GM12878 (cell line): ENCODE measurements at regions not wholly inside any gene's neighbourhood (a gene's known extent, or its start where the extent isn't known, plus 50 kb on each side); places are given as distances from the start of the nearest gene placed in this dataset.

ENCODE experiments used
- CREB1 ChIP-seq: IDR thresholded peaks from 2 replicates; pipeline ENCODE4 v1.6.1; 2012; ENCODE audit warnings: low read depth, mild to moderate bottlenecking, inconsistent platforms
- EP300 ChIP-seq, 2 experiments: fragments of 150-350 bp in 1 of 2; IDR thresholded peaks; 2 replicates each; pipeline ENCODE4 v1.6.1; 2011 to 2012; ENCODE audit warnings: low read depth in 2 of 2, low read length in 2 of 2, borderline replicate concordance in 1 of 2, improper control_type of control experiment in 1 of 2, inconsistent platforms in 1 of 2; ENCODE audit not compliant: control insufficient read depth in 1 of 2
- JUND ChIP-seq: IDR thresholded peaks from 2 replicates; pipeline ENCODE4 v1.6.1; 2012; ENCODE audit warnings: low read depth, mild to moderate bottlenecking, low read length, improper control_type of control experiment, moderate library complexity
- SKIL ChIP-seq: fragments of 450-650 bp; IDR thresholded peaks from 2 replicates; pipeline ENCODE4 v1.6.1; 2017; ENCODE audit warnings: mild to moderate bottlenecking, low read depth, inconsistent platforms; ENCODE audit not compliant: poor library complexity, severe bottlenecking
- SMC3 ChIP-seq: IDR thresholded peaks from 2 replicates; pipeline ENCODE4 v1.6.1; 2011; ENCODE audit warnings: low read length, improper control_type of control experiment, borderline replicate concordance
- TCF7 ChIP-seq: IDR thresholded peaks from 2 replicates; pipeline ENCODE4 v1.6.1; 2014; ENCODE audit warnings: antibody characterized with exemption, borderline replicate concordance
- ZNF274 ChIP-seq: IDR thresholded peaks from one replicate; pipeline ENCODE4 v1.8.0; 2011; ENCODE audit not compliant: insufficient read length, insufficient read depth
- ZNF687 ChIP-seq: fragments of 450-650 bp; IDR thresholded peaks from 2 replicates; pipeline ENCODE4 v1.6.1; 2017; ENCODE audit warnings: mild to moderate bottlenecking, moderate library complexity
- TF ChIP-seq, protein P1 (sequence below): IDR thresholded peaks from 2 replicates; pipeline ENCODE4 v1.6.1; 2011; ENCODE audit warnings: low read depth, low read length, improper control_type of control experiment, borderline replicate concordance
- TF ChIP-seq, protein P2 (sequence below): IDR thresholded peaks from 2 replicates; pipeline ENCODE4 v1.6.1; 2012; ENCODE audit warnings: low read length, inconsistent platforms
- TF ChIP-seq, protein P3 (sequence below), 3 experiments: IDR thresholded peaks in 2 of 3; conservative IDR thresholded peaks in 1 of 3; 2 replicates each; pipeline ENCODE4 v1.5.1; 2011; ENCODE audit warnings: low read depth in 3 of 3, low read length in 3 of 3, mild to moderate bottlenecking in 3 of 3, control low read depth in 2 of 3, moderate library complexity in 2 of 3, inconsistent platforms in 1 of 3, mixed read lengths in 1 of 3; ENCODE audit not compliant: control insufficient read depth in 2 of 3, insufficient read depth in 1 of 3; ENCODE audit errors: extremely low read depth in 1 of 3

DNA sequence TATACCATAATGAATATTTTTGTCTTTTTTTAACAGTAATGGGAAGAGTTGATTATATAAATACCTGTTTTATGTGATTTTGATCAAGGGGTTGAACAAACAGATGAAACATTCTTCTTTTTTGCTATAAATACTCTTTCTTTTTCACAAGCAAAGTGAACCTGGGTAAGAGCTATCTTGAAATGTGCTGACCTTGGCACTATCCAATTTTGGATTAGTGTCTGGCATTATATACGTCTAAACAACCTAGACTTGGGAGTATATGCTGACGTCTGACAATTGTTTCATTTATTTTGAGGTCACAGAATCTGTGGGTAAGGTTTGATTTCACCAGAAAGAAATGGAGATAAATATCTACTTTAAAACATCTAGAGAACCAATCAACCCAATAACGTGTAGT is 716.0 kb upstream of the STXBP6 start:
- TF ChIP-seq, protein P1, sequence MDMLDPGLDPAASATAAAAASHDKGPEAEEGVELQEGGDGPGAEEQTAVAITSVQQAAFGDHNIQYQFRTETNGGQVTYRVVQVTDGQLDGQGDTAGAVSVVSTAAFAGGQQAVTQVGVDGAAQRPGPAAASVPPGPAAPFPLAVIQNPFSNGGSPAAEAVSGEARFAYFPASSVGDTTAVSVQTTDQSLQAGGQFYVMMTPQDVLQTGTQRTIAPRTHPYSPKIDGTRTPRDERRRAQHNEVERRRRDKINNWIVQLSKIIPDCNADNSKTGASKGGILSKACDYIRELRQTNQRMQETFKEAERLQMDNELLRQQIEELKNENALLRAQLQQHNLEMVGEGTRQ: no peak
- TF ChIP-seq, protein P2, sequence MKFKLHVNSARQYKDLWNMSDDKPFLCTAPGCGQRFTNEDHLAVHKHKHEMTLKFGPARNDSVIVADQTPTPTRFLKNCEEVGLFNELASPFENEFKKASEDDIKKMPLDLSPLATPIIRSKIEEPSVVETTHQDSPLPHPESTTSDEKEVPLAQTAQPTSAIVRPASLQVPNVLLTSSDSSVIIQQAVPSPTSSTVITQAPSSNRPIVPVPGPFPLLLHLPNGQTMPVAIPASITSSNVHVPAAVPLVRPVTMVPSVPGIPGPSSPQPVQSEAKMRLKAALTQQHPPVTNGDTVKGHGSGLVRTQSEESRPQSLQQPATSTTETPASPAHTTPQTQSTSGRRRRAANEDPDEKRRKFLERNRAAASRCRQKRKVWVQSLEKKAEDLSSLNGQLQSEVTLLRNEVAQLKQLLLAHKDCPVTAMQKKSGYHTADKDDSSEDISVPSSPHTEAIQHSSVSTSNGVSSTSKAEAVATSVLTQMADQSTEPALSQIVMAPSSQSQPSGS: no peak
- TF ChIP-seq TCF7 (no peak), EP300 (IDR thresholded peaks at IDR 0.05; ENCODE audit: borderline replicate concordance in 1 of 2, control insufficient read depth in 1 of 2, low read depth in 2 of 2, low read length in 2 of 2) (no peak), ZNF687 (no peak), JUND (no peak), SMC3 (no peak), ZNF274 (no peak), CREB1 (no peak), SKIL (no peak)
- TF ChIP-seq, protein P3, sequence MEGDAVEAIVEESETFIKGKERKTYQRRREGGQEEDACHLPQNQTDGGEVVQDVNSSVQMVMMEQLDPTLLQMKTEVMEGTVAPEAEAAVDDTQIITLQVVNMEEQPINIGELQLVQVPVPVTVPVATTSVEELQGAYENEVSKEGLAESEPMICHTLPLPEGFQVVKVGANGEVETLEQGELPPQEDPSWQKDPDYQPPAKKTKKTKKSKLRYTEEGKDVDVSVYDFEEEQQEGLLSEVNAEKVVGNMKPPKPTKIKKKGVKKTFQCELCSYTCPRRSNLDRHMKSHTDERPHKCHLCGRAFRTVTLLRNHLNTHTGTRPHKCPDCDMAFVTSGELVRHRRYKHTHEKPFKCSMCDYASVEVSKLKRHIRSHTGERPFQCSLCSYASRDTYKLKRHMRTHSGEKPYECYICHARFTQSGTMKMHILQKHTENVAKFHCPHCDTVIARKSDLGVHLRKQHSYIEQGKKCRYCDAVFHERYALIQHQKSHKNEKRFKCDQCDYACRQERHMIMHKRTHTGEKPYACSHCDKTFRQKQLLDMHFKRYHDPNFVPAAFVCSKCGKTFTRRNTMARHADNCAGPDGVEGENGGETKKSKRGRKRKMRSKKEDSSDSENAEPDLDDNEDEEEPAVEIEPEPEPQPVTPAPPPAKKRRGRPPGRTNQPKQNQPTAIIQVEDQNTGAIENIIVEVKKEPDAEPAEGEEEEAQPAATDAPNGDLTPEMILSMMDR (IDR thresholded peaks at IDR 0.05 in 2 of 3, conservative IDR thresholded peaks at IDR 0.05 in 1 of 3; ENCODE audit: control insufficient read depth in 2 of 3, extremely low read depth in 1 of 3, insufficient read depth in 1 of 3, low read depth in 3 of 3, low read length in 3 of 3): no peak
